ENCODE measurements at regions not wholly inside any gene's neighbourhood (a gene's known extent, or its start where the extent isn't known, plus 50 kb on each side); places are given as distances from the start of the nearest gene placed in this dataset.
A peak's percentile ranks its signal among the peaks of the same experiment; 100 is the strongest.

DNA sequence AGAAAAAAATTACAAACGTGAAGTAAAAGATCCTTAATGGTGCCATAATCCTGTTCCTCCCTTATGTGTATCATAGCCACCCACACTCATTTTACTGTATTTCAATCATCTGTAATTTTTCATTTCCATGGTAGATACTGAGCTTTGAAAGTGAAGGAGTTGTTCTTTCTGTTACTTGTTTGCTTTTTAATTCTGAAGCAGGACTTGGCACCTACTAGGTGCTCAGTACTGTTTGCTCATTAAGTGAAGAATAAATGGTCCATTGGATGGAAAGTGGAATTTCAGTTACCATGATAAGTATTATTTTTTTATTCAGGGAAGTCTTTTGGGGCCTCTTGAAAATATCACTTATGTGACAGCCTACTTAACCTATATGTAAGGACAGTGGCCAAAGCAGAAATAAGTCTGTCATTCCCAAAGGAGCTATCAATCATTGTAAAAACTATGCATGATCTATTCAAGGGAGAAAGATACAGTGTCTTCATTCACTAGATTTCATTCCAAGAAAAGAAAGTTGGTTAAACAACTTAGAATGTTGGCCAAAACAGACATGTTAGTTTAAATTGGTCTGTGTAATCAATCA lies 1244.4 kb upstream of the SEL1L start:
- Histone ChIP-seq H3K9ac (ENCODE audit: insufficient read depth in 1 of 2, low read length in 2 of 2) (no peak overlapping the region), H3K36me3 (ENCODE audit: control insufficient read depth in 4 of 4, insufficient read depth in 4 of 4, low read length in 4 of 4) (no peaks in the 10 kb centered on the region), H3K27me3 (ENCODE audit: control insufficient read depth in 3 of 3, insufficient read depth in 3 of 3, low read length in 2 of 3) (no peaks in the 10 kb centered on the region), H3K9me3 (ENCODE audit: control insufficient read depth in 4 of 4, insufficient read depth in 3 of 4, low read length in 3 of 4) (no peaks in the 10 kb centered on the region), H3K4me3 (no peak overlapping the region), H3K4me1 (ENCODE audit: control insufficient read depth in 5 of 5, insufficient read depth in 5 of 5, low read length in 5 of 5) (peaks cover 0 to 7% (median 0%) of the 10 kb centered on the region in 5 donors), H3K27ac (ENCODE audit: low read depth in 1 of 2, low read length in 1 of 2) (no peak overlapping the region)
- TF ChIP-seq, protein P1, sequence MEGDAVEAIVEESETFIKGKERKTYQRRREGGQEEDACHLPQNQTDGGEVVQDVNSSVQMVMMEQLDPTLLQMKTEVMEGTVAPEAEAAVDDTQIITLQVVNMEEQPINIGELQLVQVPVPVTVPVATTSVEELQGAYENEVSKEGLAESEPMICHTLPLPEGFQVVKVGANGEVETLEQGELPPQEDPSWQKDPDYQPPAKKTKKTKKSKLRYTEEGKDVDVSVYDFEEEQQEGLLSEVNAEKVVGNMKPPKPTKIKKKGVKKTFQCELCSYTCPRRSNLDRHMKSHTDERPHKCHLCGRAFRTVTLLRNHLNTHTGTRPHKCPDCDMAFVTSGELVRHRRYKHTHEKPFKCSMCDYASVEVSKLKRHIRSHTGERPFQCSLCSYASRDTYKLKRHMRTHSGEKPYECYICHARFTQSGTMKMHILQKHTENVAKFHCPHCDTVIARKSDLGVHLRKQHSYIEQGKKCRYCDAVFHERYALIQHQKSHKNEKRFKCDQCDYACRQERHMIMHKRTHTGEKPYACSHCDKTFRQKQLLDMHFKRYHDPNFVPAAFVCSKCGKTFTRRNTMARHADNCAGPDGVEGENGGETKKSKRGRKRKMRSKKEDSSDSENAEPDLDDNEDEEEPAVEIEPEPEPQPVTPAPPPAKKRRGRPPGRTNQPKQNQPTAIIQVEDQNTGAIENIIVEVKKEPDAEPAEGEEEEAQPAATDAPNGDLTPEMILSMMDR (IDR thresholded peaks at IDR 0.05; ENCODE audit: control extremely low read depth, extremely low read depth), result no peak
- WGBS, 2 donors, result 54 to 84% methylated on average over 1 of the region's 1 CpG
- no peak for ATAC-seq (ENCODE audit: insufficient read depth, low FRiP score)
- no peak for DNase-seq

DNA sequence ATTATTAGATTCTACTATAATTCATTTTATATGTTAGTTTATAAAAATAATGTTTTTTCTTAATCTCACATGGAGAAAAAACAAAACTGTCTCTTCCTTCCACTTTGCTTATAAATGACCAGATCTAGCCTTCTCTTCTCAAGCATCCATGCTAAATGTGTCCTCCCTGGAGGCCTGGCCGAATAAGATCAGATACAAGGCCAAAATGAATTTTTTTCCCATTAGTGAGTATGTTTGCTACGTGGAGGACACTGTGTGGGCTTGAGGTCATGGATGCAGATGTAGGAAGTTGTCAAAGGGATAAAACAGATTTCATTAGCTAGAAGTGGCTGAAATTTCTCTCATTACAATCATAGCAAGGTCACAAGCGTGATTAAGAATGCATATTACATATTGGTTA lies 1244.9 kb upstream of the SEL1L start:
- H3K27ac ChIP-seq (ENCODE audit: low read depth in 1 of 2, low read length in 1 of 2), result no peak overlapping the region
- DNase-seq (no peak), ATAC-seq (ENCODE audit: insufficient read depth, low FRiP score) (no peak)
- no peak overlapping the region for H3K9ac ChIP-seq (ENCODE audit: insufficient read depth in 1 of 2, low read length in 2 of 2)
- no peaks in the 10 kb centered on the region for H3K36me3 ChIP-seq (ENCODE audit: control insufficient read depth in 4 of 4, insufficient read depth in 4 of 4, low read length in 4 of 4)
- TF ChIP-seq, protein P1 (IDR thresholded peaks at IDR 0.05; ENCODE audit: control extremely low read depth, extremely low read depth), result no peak
- no peak overlapping the region for H3K4me3 ChIP-seq
- H3K27me3 ChIP-seq (ENCODE audit: control insufficient read depth in 3 of 3, insufficient read depth in 3 of 3, low read length in 2 of 3), result no peaks in the 10 kb centered on the region
- WGBS, 2 donors, result 53 to 73% methylated on average over 3 of the region's 3 CpGs
- H3K9me3 ChIP-seq (ENCODE audit: control insufficient read depth in 4 of 4, insufficient read depth in 3 of 4, low read length in 3 of 4), result no peaks in the 10 kb centered on the region
- H3K4me1 ChIP-seq (ENCODE audit: control insufficient read depth in 5 of 5, insufficient read depth in 5 of 5, low read length in 5 of 5), result peaks cover 0 to 10% (median 0%) of the 10 kb centered on the region in 5 donors

DNA sequence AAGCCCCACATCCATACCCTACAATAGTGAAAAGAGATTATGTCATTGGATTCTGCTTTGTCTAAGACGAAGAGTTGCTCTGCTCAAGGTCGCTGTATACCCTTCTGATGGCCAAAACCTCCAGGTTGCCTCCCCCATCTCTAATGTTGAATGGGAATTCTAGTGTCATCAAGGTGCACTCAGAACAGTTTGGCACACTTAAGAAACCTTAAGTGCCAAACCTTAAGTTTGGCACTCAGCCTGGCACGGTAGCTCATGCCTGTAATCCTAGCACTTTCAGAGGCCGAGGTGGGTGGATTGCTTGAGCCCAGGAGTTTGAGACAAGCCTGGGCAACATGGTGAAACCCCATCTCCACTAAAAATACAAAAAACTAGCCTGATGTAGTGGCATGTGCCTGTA lies 1245.6 kb upstream of the SEL1L start:
- H3K4me1 ChIP-seq (ENCODE audit: control insufficient read depth in 5 of 5, insufficient read depth in 5 of 5, low read length in 5 of 5), result peaks cover 0 to 10% (median 0%) of the 10 kb centered on the region in 5 donors
- 58 to 76% methylated on average over 4 of the region's 4 CpGs for WGBS, 2 donors
- H3K27ac ChIP-seq (ENCODE audit: low read depth in 1 of 2, low read length in 1 of 2), result no peak overlapping the region
- H3K9ac ChIP-seq (ENCODE audit: insufficient read depth in 1 of 2, low read length in 2 of 2), result no peak overlapping the region
- no peak overlapping the region for H3K4me3 ChIP-seq
- ATAC-seq (ENCODE audit: insufficient read depth, low FRiP score), result peak; percentile 47
- H3K36me3 ChIP-seq (ENCODE audit: control insufficient read depth in 4 of 4, insufficient read depth in 4 of 4, low read length in 4 of 4), result no peaks in the 10 kb centered on the region
- no peak for DNase-seq
- TF ChIP-seq, protein P1 (IDR thresholded peaks at IDR 0.05; ENCODE audit: control extremely low read depth, extremely low read depth), result no peak
- H3K9me3 ChIP-seq (ENCODE audit: control insufficient read depth in 4 of 4, insufficient read depth in 3 of 4, low read length in 3 of 4), result no peaks in the 10 kb centered on the region
- no peaks in the 10 kb centered on the region for H3K27me3 ChIP-seq (ENCODE audit: control insufficient read depth in 3 of 3, insufficient read depth in 3 of 3, low read length in 2 of 3)
